HCT116 (cell line): ENCODE measurements at regions not wholly inside any gene's neighbourhood (a gene's known extent, or its start where the extent isn't known, plus 50 kb on each side); places are given as distances from the start of the nearest gene placed in this dataset.
"Not testable (repeated sequence)": the region's sequence is repeated elsewhere in the genome, so short reads cannot be mapped to it uniquely, and the experiment has no call there.

Source experiments
- ATAC-seq: fragments of 200-7000 bp; cut with Tn5 transposase; 2 replicates; pipeline ENCODE4 v1.9.1; 2020; ENCODE audit warnings: mild to moderate bottlenecking, moderate library complexity
- BruUV-seq: library from RNA; stranded (reverse); fragments of 400-500 nt; replicated peaks from 2 replicates; lab custom pipeline; 2021; lab: Mats Ljungman, UMichigan
- CTCF ChIA-PET: fragments of 300-600 bp; sonication (Branson Sonifier 250); formaldehyde crosslinking; loops from one replicate; lab custom pipeline; 2021; ENCODE audit warnings: antibody characterized with exemption; lab: Charles Lee
- POLR2A ChIA-PET: fragments of 300-600, 350-600 bp; sonication (Branson Sonifier 250); formaldehyde crosslinking; loops from one replicate; lab custom pipeline; 2021; ENCODE audit warnings: antibody characterized with exemption; lab: Charles Lee
- RAD21 ChIA-PET, 2 experiments: fragments of 300-600 bp; sonication (Branson Sonifier 250); formaldehyde crosslinking; loops; one replicate each; lab custom pipeline; 2023; ENCODE audit warnings: low total read pairs in 2 of 2; ENCODE audit not compliant: uncharacterized antibody in 2 of 2, unreplicated experiment in 2 of 2, low non-redundant PET in 1 of 2; lab: Charles Lee
- DNase-seq: peaks from one replicate; pipeline ENCODE4 v3.0.0-alpha.2; 2010; ENCODE audit warnings: low read depth, low spot score
- H2AFZ ChIP-seq: fragments of 200-600 bp; shearing (Covaris generic), sonication (generic); 2 replicates; pipeline ENCODE4 v1.6.1; 2017; ENCODE audit warnings: low read depth, mixed run types, mixed read lengths, antibody characterized with exemption, low read length; ENCODE audit not compliant: poor library complexity, severe bottlenecking
- H3K27ac ChIP-seq: 2 replicates; pipeline ENCODE4 v1.5.1; 2012; ENCODE audit warnings: low read depth, low read length
- H3K27me3 ChIP-seq: fragments of 200-600 bp; sonication (generic); 2 replicates; pipeline ENCODE4 v1.6.1; 2016; ENCODE audit warnings: mixed run types, low read length, mixed read lengths; ENCODE audit not compliant: insufficient read depth
- H3K36me3 ChIP-seq, 2 experiments: fragments of 200-500 bp in 1 of 2; fragments of 200-600 bp in 1 of 2; sonication (Bioruptor generic) in 1 of 2; sonication (generic) in 1 of 2; 2 replicates each; pipeline versions ENCODE4 v1.5.1 to v1.6.1; 2014 to 2016; ENCODE audit warnings: low read length in 2 of 2, inconsistent platforms in 1 of 2, mixed read lengths in 1 of 2, mixed run types in 1 of 2; ENCODE audit not compliant: insufficient read depth in 2 of 2, control insufficient read depth in 1 of 2
- H3K4me1 ChIP-seq, 2 experiments: fragments of 200-600 bp in 1 of 2; sonication (generic) in 1 of 2; 2 replicates each; pipeline versions ENCODE4 v1.5.1 to v1.6.1; 2012 to 2017; ENCODE audit warnings: low read length in 2 of 2, inconsistent platforms in 1 of 2, mild to moderate bottlenecking in 1 of 2, mixed read lengths in 1 of 2, mixed run types in 1 of 2, moderate library complexity in 1 of 2; ENCODE audit not compliant: insufficient read depth in 2 of 2, control insufficient read depth in 1 of 2
- H3K4me2 ChIP-seq: fragments of 200-600 bp; sonication (generic); 2 replicates; pipeline ENCODE4 v1.6.1; 2017; ENCODE audit warnings: mixed run types, low read length, mixed read lengths
- H3K4me3 ChIP-seq, 2 experiments: fragments of 200-600 bp in 1 of 2; sonication (generic) in 1 of 2; replicated peaks in 1 of 2; 2 replicates each; pipeline ENCODE4 v1.5.1; 2011 to 2016; ENCODE audit warnings: low read length in 2 of 2, control low read depth in 1 of 2, low read depth in 1 of 2, mild to moderate bottlenecking in 1 of 2, mixed read lengths in 1 of 2, mixed run types in 1 of 2
- H3K79me2 ChIP-seq: fragments of 200-600 bp; sonication (generic); 2 replicates; pipeline ENCODE4 v1.6.1; 2017; ENCODE audit warnings: mild to moderate bottlenecking, mixed run types, low read length, moderate library complexity, mixed read lengths; ENCODE audit not compliant: insufficient read depth
- H3K9ac ChIP-seq: fragments of 200-600 bp; sonication (generic); 2 replicates; pipeline ENCODE4 v1.6.1; 2016; ENCODE audit warnings: low read length, mixed read lengths
- H3K9me2 ChIP-seq: fragments of 200-600 bp; sonication (generic), shearing (Covaris generic); 2 replicates; pipeline ENCODE4 v1.6.1; 2017; ENCODE audit warnings: mixed run types, mild to moderate bottlenecking, moderate library complexity; ENCODE audit not compliant: insufficient read depth
- H3K9me3 ChIP-seq, 2 experiments: fragments of 200-500 bp in 1 of 2; fragments of 200-600 bp in 1 of 2; sonication (Bioruptor generic) in 1 of 2; sonication (generic) in 1 of 2; 2 replicates each; pipeline ENCODE4 v1.6.1; 2014 to 2017; ENCODE audit warnings: low read length in 2 of 2, mixed read lengths in 2 of 2, inconsistent platforms in 1 of 2, low read depth in 1 of 2, mild to moderate bottlenecking in 1 of 2, mixed run types in 1 of 2, moderate library complexity in 1 of 2; ENCODE audit not compliant: control insufficient read depth in 1 of 2, insufficient read depth in 1 of 2
- H4K20me1 ChIP-seq: fragments of 200-600 bp; sonication (generic), shearing (Covaris generic); 2 replicates; pipeline ENCODE4 v1.6.1; 2017; ENCODE audit warnings: mixed run types, mild to moderate bottlenecking, moderate library complexity; ENCODE audit not compliant: insufficient read depth
- ATF3 ChIP-seq: IDR thresholded peaks from 2 replicates; pipeline ENCODE4 v1.6.1; 2012
- CBX3 ChIP-seq: IDR thresholded peaks from 2 replicates; pipeline ENCODE4 v1.6.1; 2012; ENCODE audit warnings: low read depth
- EZH2phosphoT487 ChIP-seq: fragments of 200-600 bp; IDR thresholded peaks from 2 replicates; pipeline ENCODE4 v1.6.1; 2018; ENCODE audit warnings: antibody characterized with exemption, borderline replicate concordance
- FOSL1 ChIP-seq: IDR thresholded peaks from 2 replicates; pipeline ENCODE4 v1.6.1; 2012; ENCODE audit warnings: low read depth
- POLR2A ChIP-seq: IDR thresholded peaks from 2 replicates; pipeline ENCODE4 v1.7.0; 2011; ENCODE audit warnings: borderline replicate concordance; ENCODE audit not compliant: insufficient read depth, insufficient read length; ENCODE audit errors: extremely low read depth
- POLR2AphosphoS5 ChIP-seq: IDR thresholded peaks from 2 replicates; pipeline ENCODE4 v1.6.1; 2011; ENCODE audit warnings: mild to moderate bottlenecking, low read depth, low read length, moderate library complexity
- RAD21 ChIP-seq: IDR thresholded peaks from 2 replicates; pipeline ENCODE4 v1.6.1; 2012; ENCODE audit warnings: low read depth, mild to moderate bottlenecking
- REST ChIP-seq: IDR thresholded peaks from 2 replicates; pipeline ENCODE4 v1.6.1; 2012; ENCODE audit warnings: low read depth
- SIN3A ChIP-seq: IDR thresholded peaks from 2 replicates; pipeline ENCODE4 v1.6.1; 2012; ENCODE audit warnings: low read depth
- SP1 ChIP-seq: IDR thresholded peaks from 2 replicates; pipeline ENCODE4 v1.6.1; 2012; ENCODE audit warnings: low read depth
- ZBTB33 ChIP-seq: IDR thresholded peaks from 2 replicates; pipeline ENCODE4 v1.6.1; 2011; ENCODE audit warnings: mild to moderate bottlenecking, low read length, moderate library complexity; ENCODE audit not compliant: insufficient replicate concordance; ENCODE audit errors: extremely low read depth
- ZFX ChIP-seq: fragments of 450-650 bp; IDR thresholded peaks from 2 replicates; pipeline ENCODE4 v1.6.1; 2017
- ZNF274 ChIP-seq: fragments of 200-500 bp; sonication (Bioruptor generic); IDR thresholded peaks from 2 replicates; pipeline ENCODE4 v1.6.1; 2014; ENCODE audit warnings: mild to moderate bottlenecking, low read depth, low read length, inconsistent platforms
- intact Hi-C: fragments of 100-400 bp; cut with micrococcal nuclease; formaldehyde crosslinking; loops from 2 replicates; pipeline ENCODE4 v1.10.0; 2022

GRCh38 chr5:119987077-119987476 lies 357.7 kb downstream of the FAM170A start:
- H3K9me3 ChIP-seq: not testable (repeated sequence)
- TF ChIP-seq CBX3: peak; percentile 44; the same call in 1 of the 2 replicates
- TF ChIP-seq, all 23 proteins: peak for 1; not testable (repeated sequence) for 22
- ATAC-seq, DNase-seq, H3K9ac ChIP-seq, H3K79me2 ChIP-seq, POLR2A ChIA-PET, BruUV-seq, H3K4me3 ChIP-seq, H3K4me2 ChIP-seq, H3K27me3 ChIP-seq, H3K27ac ChIP-seq, H4K20me1 ChIP-seq, H3K36me3 ChIP-seq, H3K9me2 ChIP-seq, H2AFZ ChIP-seq, H3K4me1 ChIP-seq, intact Hi-C loops, RAD21 ChIA-PET, CTCF ChIA-PET: not testable (repeated sequence)

- RAD21 ChIA-PET: no interaction called here
- POLR2A ChIA-PET: no interaction called here
- Histone ChIP-seq H2AFZ (no peak overlapping the region), H3K4me1 (no peaks in the 10 kb centered on the region), H4K20me1 (no peaks in the 10 kb centered on the region), H3K9me3 (no peaks in the 10 kb centered on the region), H3K27me3 (no peaks in the 10 kb centered on the region), H3K27ac (no peak overlapping the region), H3K79me2 (no peaks in the 10 kb centered on the region), H3K9me2 (no peaks in the 10 kb centered on the region), H3K4me3 (no peak overlapping the region), H3K9ac (no peak overlapping the region), H3K4me2 (no peak overlapping the region), H3K36me3 (no peaks in the 10 kb centered on the region)
- DNase-seq (no peak), ATAC-seq (no peak)
- intact Hi-C loops: no loop called here
- BruUV-seq: no TSS peak
- CTCF ChIA-PET: no interaction called here
- TF ChIP-seq CBX3: no peak
- TF ChIP-seq FOSL1: no peak
- TF ChIP-seq POLR2A: no peak
- no peak for TF ChIP-seq ZNF274
- TF ChIP-seq REST: no peak
- TF ChIP-seq SIN3A: no peak
- TF ChIP-seq POLR2AphosphoS5: no peak
- no peak for TF ChIP-seq SP1
- TF ChIP-seq ZFX: no peak
- TF ChIP-seq RAD21: no peak
- no peak for TF ChIP-seq EZH2phosphoT487
- TF ChIP-seq ATF3: no peak
- no peak for TF ChIP-seq ZBTB33
Measured at GRCh38 chr5:119991625-119992024, 362.3 kb downstream of the FAM170A start.
